WERI-Rb-1 (cell line): ENCODE measurements at regions not wholly inside any gene's neighbourhood (a gene's known extent, or its start where the extent isn't known, plus 50 kb on each side); places are given as distances from the start of the nearest gene placed in this dataset.

ENCODE experiments used
- DNase-seq: peaks from one replicate; pipeline ENCODE4 v3.0.0-alpha.2; 2020
- H3K27ac ChIP-seq: fragments of 250-450 bp; sonication (Bioruptor Pico); 2 replicates; pipeline ENCODE4 v1.5.1; 2020; ENCODE audit warnings: mild to moderate bottlenecking, moderate library complexity
- H3K27me3 ChIP-seq: fragments of 250-450 bp; sonication (Bioruptor Pico); 2 replicates; pipeline ENCODE4 v1.5.1; 2021; ENCODE audit warnings: mild to moderate bottlenecking, low read depth, moderate library complexity; ENCODE audit not compliant: insufficient read depth, severe bottlenecking
- H3K36me3 ChIP-seq: fragments of 250-450 bp; sonication (Bioruptor Pico); 2 replicates; pipeline ENCODE4 v1.5.1; 2020; ENCODE audit warnings: mild to moderate bottlenecking, moderate library complexity
- H3K4me3 ChIP-seq: 2 replicates; pipeline ENCODE4 v1.5.1; 2011; ENCODE audit warnings: low read depth, mild to moderate bottlenecking, control low read depth, low read length
- H3K9me3 ChIP-seq: fragments of 250-450 bp; sonication (Bioruptor Pico); 2 replicates; pipeline ENCODE4 v1.5.1; 2021; ENCODE audit warnings: mild to moderate bottlenecking, moderate library complexity; ENCODE audit not compliant: severe bottlenecking
- CTCF ChIP-seq: IDR thresholded peaks from 2 replicates; pipeline ENCODE4 v1.5.1; 2011; ENCODE audit warnings: low read depth, mild to moderate bottlenecking, control low read depth, inconsistent platforms, low read length

- H3K4me3 ChIP-seq = no peak overlapping the region
- H3K27me3 ChIP-seq = no peaks in the 10 kb centered on the region
Observed at GRCh38 chr14:30134936-30135335, 207.3 kb upstream of the PRKD1 start.

DNA sequence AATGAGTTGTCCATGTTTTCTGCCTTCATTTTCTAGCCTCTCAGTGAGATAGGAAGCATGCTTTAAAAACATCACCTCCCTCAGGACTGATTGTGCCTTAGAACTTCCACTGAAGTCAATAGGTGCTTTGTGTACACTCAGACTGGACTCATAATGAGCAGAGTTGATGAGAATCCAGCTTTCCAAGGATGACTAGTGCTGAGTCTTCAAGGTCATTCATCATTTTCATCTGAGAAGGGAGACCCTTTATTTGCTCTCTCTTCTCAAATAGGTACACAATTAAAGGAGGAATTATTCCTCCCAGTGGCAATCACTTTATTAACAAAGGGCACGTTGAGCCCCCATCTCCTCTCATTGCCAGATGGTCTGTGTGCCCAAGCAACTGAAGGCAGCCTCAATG, 210.9 kb upstream of the PRKD1 start:
- Histone ChIP-seq H3K4me3 (no peak overlapping the region), H3K27ac (no peak overlapping the region), H3K27me3 (no peaks in the 10 kb centered on the region), H3K36me3 (no peaks in the 10 kb centered on the region), H3K9me3 (no peaks in the 10 kb centered on the region)
- TF ChIP-seq CTCF = no peak
- DNase-seq = no peak

More at GRCh38 chr14:30134936-30135335, 207.3 kb upstream of the PRKD1 start:
- DNase-seq = no peak
- Histone ChIP-seq H3K36me3 (no peaks in the 10 kb centered on the region), H3K9me3 (no peaks in the 10 kb centered on the region), H3K27ac (no peak overlapping the region)
- TF ChIP-seq CTCF = no peak

GRCh38 chr14:30142216-30142615, 214.6 kb upstream of the PRKD1 start:
- Histone ChIP-seq H3K27me3 (no peaks in the 10 kb centered on the region), H3K9me3 (peaks cover 2% of the 10 kb centered on the region), H3K27ac (no peak overlapping the region), H3K4me3 (no peak overlapping the region), H3K36me3 (no peaks in the 10 kb centered on the region)
- TF ChIP-seq CTCF = no peak
- DNase-seq = no peak

GRCh38 chr14:30143627-30144026, 216.0 kb upstream of the PRKD1 start:
- DNase-seq = no peak

DNA sequence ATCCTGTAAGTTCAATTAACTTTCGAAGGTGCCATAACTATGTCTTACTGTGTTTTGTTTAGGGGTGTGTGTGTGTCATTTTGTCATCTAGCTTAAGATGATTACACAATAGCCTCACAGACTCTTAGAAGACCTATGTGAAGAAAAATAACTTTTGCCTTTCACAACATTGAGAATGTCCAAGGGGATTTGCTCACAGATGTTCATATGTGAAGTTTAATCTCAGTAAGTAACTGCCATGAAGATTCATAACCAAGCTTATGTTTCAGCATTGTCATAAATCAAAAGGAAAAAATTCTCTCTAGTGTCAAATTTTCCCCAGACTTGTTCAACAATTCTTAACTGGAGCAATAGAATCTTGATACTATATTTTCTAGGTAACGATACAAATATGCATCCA, 226.1 kb upstream of the PRKD1 start:
- Histone ChIP-seq H3K27me3 (no peaks in the 10 kb centered on the region), H3K27ac (no peak overlapping the region), H3K36me3 (no peaks in the 10 kb centered on the region), H3K4me3 (no peak overlapping the region), H3K9me3 (no peaks in the 10 kb centered on the region)
- no peak for TF ChIP-seq CTCF
- no peak for DNase-seq

More at GRCh38 chr14:30143627-30144026, 216.0 kb upstream of the PRKD1 start:
- Histone ChIP-seq H3K4me3 (no peak overlapping the region), H3K27me3 (no peaks in the 10 kb centered on the region), H3K9me3 (peaks cover 2% of the 10 kb centered on the region), H3K36me3 (no peaks in the 10 kb centered on the region), H3K27ac (no peak overlapping the region)
- no peak for TF ChIP-seq CTCF

GRCh38 chr14:30156571-30156970, 228.9 kb upstream of the PRKD1 start:
- Histone ChIP-seq H3K4me3 (no peak overlapping the region), H3K27ac (no peak overlapping the region), H3K9me3 (no peaks in the 10 kb centered on the region), H3K36me3 (no peaks in the 10 kb centered on the region), H3K27me3 (no peaks in the 10 kb centered on the region)
- TF ChIP-seq CTCF = no peak
- no peak for DNase-seq
